ENCODE measurements at regions not wholly inside any gene's neighbourhood (a gene's known extent, or its start where the extent isn't known, plus 50 kb on each side); places are given as distances from the start of the nearest gene placed in this dataset.

DNA sequence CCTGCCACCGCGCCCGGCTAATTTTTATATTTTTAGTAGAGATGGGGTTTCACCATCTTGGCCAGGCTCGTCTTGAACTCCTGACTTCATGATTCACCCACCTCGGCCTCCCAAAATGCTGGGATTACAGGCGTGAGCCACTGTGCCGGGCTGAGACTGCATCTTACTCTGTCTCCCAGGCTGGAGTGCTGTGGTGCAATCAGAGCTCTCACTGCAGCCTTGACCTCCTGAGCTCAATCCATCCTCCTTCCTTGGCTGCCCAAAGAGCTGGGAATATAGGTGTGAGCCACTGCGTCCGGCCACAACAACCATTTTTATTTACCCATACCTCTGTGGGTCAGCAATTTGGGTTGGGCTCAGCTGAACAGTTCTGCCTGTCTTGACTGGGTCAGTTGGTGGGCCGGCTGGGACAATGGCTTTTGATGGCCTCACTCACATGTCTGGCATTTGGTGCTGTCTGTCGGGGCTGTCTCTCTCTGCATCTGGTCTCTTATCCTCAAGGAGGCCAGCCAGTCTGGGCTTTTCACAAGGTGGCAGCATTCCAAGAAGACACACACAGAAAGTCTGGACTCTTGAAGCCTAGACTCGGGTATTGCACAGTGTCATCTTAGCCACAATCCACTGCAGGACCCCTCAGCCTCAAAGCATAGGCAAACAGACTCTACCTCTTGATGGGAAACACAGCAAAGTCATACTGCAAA lies 116.8 kb upstream of the GATA6 start:
- no peaks in the 10 kb centered on the region for H3K36me3 Mint-ChIP-seq (ENCODE audit: low read depth)
- no peak overlapping the region for H3K4me3 Mint-ChIP-seq
- H3K4me1 Mint-ChIP-seq = peaks cover 5% of the 10 kb centered on the region
- H3K27me3 Mint-ChIP-seq (ENCODE audit: low read depth) = peaks cover 10% of the 10 kb centered on the region
- no peak overlapping the region for H3K27ac Mint-ChIP-seq
- TF ChIP-seq, protein P1, sequence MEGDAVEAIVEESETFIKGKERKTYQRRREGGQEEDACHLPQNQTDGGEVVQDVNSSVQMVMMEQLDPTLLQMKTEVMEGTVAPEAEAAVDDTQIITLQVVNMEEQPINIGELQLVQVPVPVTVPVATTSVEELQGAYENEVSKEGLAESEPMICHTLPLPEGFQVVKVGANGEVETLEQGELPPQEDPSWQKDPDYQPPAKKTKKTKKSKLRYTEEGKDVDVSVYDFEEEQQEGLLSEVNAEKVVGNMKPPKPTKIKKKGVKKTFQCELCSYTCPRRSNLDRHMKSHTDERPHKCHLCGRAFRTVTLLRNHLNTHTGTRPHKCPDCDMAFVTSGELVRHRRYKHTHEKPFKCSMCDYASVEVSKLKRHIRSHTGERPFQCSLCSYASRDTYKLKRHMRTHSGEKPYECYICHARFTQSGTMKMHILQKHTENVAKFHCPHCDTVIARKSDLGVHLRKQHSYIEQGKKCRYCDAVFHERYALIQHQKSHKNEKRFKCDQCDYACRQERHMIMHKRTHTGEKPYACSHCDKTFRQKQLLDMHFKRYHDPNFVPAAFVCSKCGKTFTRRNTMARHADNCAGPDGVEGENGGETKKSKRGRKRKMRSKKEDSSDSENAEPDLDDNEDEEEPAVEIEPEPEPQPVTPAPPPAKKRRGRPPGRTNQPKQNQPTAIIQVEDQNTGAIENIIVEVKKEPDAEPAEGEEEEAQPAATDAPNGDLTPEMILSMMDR (IDR thresholded peaks at IDR 0.05; ENCODE audit: unreplicated experiment in 3 of 3) = no peak
- H3K9me3 Mint-ChIP-seq = peaks cover 5% of the 10 kb centered on the region

DNA sequence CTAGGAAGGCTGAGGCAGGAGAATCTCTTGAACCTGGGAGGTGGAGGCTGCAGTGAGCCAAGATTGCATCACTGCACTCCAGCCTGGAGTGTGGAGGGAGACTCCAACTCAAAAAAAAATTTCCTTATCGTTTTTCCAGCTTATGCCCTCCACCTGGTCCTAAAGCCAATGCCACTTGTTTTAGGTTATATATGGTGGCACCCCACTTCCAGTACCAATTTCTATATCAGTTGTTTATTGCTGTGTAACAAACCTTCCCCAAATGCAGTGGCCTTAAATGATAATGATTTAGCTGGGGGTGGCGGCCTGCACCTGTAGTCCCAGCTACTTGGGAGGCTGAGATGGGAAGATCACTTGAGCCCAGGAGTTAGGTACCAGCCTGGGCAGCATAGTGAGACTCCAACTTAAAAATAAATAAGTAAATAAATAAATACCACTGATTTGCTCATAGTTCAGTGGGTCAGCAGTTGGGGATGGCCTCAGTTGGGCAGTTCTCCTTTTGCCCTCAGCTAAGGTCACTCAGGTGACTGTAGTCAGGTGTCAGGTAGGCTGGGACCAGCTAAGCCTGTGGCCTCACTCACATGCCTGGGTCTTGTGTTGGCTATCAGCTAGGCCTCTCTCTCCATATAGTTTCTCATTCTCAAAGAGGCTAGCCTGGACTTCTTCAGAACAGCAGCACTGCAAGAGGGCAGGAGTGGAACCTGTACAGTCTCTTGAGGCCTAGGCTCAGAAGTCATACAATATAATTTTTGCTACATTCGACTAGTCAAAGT lies 113.7 kb upstream of the GATA6 start:
- no peak overlapping the region for H3K27ac Mint-ChIP-seq
- H3K9me3 Mint-ChIP-seq = peaks cover 5% of the 10 kb centered on the region
- H3K4me3 Mint-ChIP-seq = no peak overlapping the region
- TF ChIP-seq, protein P1 (IDR thresholded peaks at IDR 0.05; ENCODE audit: unreplicated experiment in 3 of 3) = no peak
- no peaks in the 10 kb centered on the region for H3K36me3 Mint-ChIP-seq (ENCODE audit: low read depth)
- H3K4me1 Mint-ChIP-seq = peaks cover 5% of the 10 kb centered on the region
- peaks cover 8% of the 10 kb centered on the region for H3K27me3 Mint-ChIP-seq (ENCODE audit: low read depth)

DNA sequence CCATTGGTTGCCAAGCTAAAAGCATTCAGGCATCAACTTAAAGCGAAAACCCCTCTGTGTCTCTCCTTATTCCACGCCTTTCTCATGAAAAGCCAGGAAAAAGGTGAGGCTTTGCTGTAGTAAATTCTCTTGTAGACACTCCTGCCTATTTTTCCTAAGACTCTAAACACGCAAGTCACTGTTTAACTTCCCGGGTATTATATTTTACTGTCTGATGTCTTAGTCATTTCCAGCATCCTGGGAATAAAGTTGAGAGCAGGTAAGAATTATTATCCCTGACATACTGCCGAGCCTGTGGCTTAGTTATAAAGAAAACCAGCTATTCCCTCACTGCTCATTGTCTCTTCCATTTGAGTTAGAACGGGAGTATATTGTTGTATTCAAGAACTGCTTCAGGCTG lies 112.4 kb upstream of the GATA6 start:
- H3K4me3 Mint-ChIP-seq = no peak overlapping the region
- H3K9me3 Mint-ChIP-seq = peaks cover 5% of the 10 kb centered on the region
- H3K36me3 Mint-ChIP-seq (ENCODE audit: low read depth) = no peaks in the 10 kb centered on the region
- H3K27me3 Mint-ChIP-seq (ENCODE audit: low read depth) = peaks cover 8% of the 10 kb centered on the region
- no peak overlapping the region for H3K27ac Mint-ChIP-seq
- TF ChIP-seq, protein P1 (IDR thresholded peaks at IDR 0.05; ENCODE audit: unreplicated experiment in 3 of 3) = no peak
- H3K4me1 Mint-ChIP-seq = peaks cover 5% of the 10 kb centered on the region

DNA sequence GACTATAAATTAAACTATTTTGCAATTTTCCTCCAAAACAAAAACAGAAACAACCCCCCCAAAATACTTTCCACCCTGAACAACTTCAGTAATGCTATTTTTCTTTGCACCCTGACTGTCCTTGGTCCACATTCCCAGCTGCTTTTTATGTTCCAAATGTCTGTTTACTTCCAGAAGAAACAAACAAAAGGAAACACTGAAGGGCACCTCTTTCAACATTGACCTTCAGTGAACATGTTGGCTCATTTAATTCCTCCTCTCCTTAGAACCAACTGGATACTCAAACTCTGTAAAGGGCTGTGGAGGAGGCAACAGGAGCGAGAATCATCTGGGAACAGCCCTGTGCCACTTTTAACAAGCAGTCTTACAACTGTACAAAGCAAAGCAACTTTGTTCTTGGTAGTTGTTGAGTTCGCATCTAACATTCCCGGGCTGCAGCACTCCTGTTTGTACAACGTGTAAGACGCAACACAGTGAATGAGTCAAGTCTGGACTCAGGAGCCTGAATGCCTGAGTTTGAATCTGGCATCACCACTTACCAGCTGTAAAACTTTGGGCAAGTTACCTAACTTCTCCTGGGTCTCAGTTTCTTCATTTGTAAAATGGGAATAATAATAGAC lies 111.4 kb upstream of the GATA6 start:
- no peaks in the 10 kb centered on the region for H3K4me1 Mint-ChIP-seq
- H3K4me3 Mint-ChIP-seq = no peak overlapping the region
- H3K27me3 Mint-ChIP-seq (ENCODE audit: low read depth) = peaks cover 3% of the 10 kb centered on the region
- H3K27ac Mint-ChIP-seq = no peak overlapping the region
- H3K36me3 Mint-ChIP-seq (ENCODE audit: low read depth) = no peaks in the 10 kb centered on the region
- H3K9me3 Mint-ChIP-seq = peaks cover 5% of the 10 kb centered on the region
- TF ChIP-seq, protein P1 (IDR thresholded peaks at IDR 0.05; ENCODE audit: unreplicated experiment in 3 of 3) = no peak

DNA sequence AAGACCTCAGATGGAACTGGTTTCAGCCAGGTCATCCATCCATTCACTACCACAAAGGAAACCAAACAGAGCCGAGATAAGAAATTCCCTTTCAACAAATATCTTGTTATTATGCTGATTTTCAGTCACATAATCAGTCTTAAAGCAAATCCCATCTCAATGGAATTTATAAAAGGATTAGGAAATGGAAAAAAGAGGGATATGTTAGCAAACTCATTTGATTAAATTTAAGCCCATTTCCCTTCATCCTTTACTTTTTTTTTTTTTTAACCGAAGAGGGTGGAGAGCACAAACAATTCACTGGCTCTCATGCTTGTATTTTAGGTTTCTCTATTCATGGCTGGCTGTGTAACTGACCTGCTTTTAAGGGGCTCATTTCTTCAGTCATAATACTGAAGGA lies 109.0 kb upstream of the GATA6 start:
- Mint-ChIP-seq H3K27ac (no peak overlapping the region), H3K36me3 (ENCODE audit: low read depth) (no peaks in the 10 kb centered on the region), H3K27me3 (ENCODE audit: low read depth) (peaks cover 10% of the 10 kb centered on the region), H3K4me3 (no peak overlapping the region), H3K9me3 (peaks cover 2% of the 10 kb centered on the region), H3K4me1 (no peaks in the 10 kb centered on the region)
- TF ChIP-seq, protein P1 (IDR thresholded peaks at IDR 0.05; ENCODE audit: unreplicated experiment in 3 of 3) = no peak
